ENCODE measurements at regions not wholly inside any gene's neighbourhood (a gene's known extent, or its start where the extent isn't known, plus 50 kb on each side); places are given as distances from the start of the nearest gene placed in this dataset.
"Not testable (repeated sequence)": the region's sequence is repeated elsewhere in the genome, so short reads cannot be mapped to it uniquely, and the experiment has no call there.

GRCh38 chr6:71810880-71811279 lies 75.5 kb upstream of the RIMS1 start:
- no peak for DNase-seq (ENCODE audit: extremely low read depth, low read depth)

DNA sequence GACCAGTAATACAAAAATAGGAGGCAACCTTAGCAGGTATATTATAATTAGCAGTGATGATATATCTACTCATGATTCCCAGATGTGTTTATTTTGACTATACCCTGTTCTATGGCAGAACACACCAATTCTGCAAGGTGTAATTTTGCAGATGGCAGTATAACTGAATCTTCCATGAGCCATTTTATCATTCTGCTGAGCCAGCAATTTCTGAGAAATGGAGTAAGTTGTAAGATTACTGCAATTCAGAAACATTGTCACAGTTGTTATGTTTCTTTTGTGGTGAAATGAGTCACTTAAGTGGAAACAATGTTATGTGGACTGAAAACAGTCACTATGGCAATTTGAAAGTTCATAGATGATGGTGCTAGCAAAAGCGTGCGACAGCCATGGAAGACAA lies 63.7 kb upstream of the RIMS1 start:
- DNase-seq (ENCODE audit: extremely low read depth, low read depth): no peak

DNA sequence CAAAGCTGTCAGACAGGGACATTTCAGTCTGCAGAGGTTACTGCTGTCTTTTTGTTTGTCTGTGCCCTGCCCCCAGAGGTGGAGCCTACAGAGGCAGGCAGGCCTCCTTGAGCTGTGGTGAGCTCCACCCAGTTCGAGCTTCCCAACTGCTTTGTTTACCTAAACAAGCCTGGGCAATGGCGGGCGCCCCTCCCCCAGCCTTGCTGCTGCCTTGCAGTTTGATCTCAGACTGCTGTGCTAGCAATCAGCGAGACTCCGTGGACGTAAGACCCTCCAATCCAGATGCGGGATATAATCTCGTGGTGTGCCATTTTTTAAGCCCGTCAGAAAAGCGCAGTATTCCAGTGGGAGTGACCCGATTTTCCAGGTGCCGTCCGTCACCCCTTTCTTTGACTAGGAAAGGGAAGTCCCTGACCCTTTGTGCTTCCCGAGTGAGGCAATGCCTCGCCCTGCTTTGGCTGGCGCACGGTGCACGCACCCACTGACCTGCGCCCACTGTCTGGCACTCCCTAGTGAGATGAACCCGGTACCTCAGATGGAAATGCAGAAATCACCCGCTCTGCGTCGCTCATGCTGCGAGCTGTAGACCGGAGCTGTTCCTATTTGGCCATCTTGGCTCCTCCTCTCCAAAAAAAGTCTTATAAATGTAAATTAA lies 54.1 kb upstream of the RIMS1 start:
- not testable (repeated sequence) for DNase-seq (ENCODE audit: extremely low read depth, low read depth)

Small RNA genes in the stretch of these regions (small RNA-seq; reads per million reads assigned to genes)
- gene MIR30A (208 to 4,826 reads per million in 2 experiments), gene MIR30C2 (0.37 to 6.7 reads per million in 2 experiments), gene RNU4-66P (0.06 to 1.8 reads per million in 2 experiments)

Data from NCI-H460 (cell line).